ENCODE measurements at regions not wholly inside any gene's neighbourhood (a gene's known extent, or its start where the extent isn't known, plus 50 kb on each side); places are given as distances from the start of the nearest gene placed in this dataset.
"Not testable (repeated sequence)": the region's sequence is repeated elsewhere in the genome, so short reads cannot be mapped to it uniquely, and the experiment has no call there.

- Histone ChIP-seq H3K4me1 (ENCODE audit: control insufficient read depth in 1 of 2, insufficient read depth in 1 of 2, low read depth in 1 of 2, low read length in 1 of 2) (no peaks in the 10 kb centered on the region), H3K36me3 (no peaks in the 10 kb centered on the region), H3K27ac (no peak overlapping the region), H3K4me3 (ENCODE audit: low read depth in 1 of 2, low read length in 1 of 2) (no peak overlapping the region), H3K27me3 (no peaks in the 10 kb centered on the region), H3K9me3 (no peaks in the 10 kb centered on the region)
- no peak for TF ChIP-seq CTCF (IDR thresholded peaks at IDR 0.05)
These were observed 89.5 kb upstream of the MAP3K1 start for GRCh38 chr5:56725711-56726411.

GRCh38 chr5:56724857-56725256 is 90.5 kb upstream of the MAP3K1 start:
- H3K4me1 ChIP-seq (ENCODE audit: control insufficient read depth in 1 of 2, insufficient read depth in 1 of 2, low read depth in 1 of 2, low read length in 1 of 2); H3K36me3 ChIP-seq; H3K9me3 ChIP-seq; H3K27ac ChIP-seq; H3K4me3 ChIP-seq (ENCODE audit: low read depth in 1 of 2, low read length in 1 of 2); H3K27me3 ChIP-seq: not testable (repeated sequence)

- Histone ChIP-seq H3K27me3 (no peaks in the 10 kb centered on the region), H3K4me1 (ENCODE audit: control insufficient read depth in 1 of 2, insufficient read depth in 1 of 2, low read depth in 1 of 2, low read length in 1 of 2) (no peaks in the 10 kb centered on the region), H3K4me3 (ENCODE audit: low read depth in 1 of 2, low read length in 1 of 2) (no peak overlapping the region), H3K36me3 (no peaks in the 10 kb centered on the region), H3K9me3 (no peaks in the 10 kb centered on the region), H3K27ac (no peak overlapping the region)
- no peak for TF ChIP-seq CTCF (IDR thresholded peaks at IDR 0.05)
These were observed 93.0 kb upstream of the MAP3K1 start for GRCh38 chr5:56722317-56722716.

GRCh38 chr5:56717253-56717987 is 97.9 kb upstream of the MAP3K1 start:
- Histone ChIP-seq H3K9me3 (no peaks in the 10 kb centered on the region), H3K27me3 (no peaks in the 10 kb centered on the region), H3K4me3 (ENCODE audit: low read depth in 1 of 2, low read length in 1 of 2) (no peak overlapping the region), H3K36me3 (no peaks in the 10 kb centered on the region), H3K27ac (no peak overlapping the region), H3K4me1 (ENCODE audit: control insufficient read depth in 1 of 2, insufficient read depth in 1 of 2, low read depth in 1 of 2, low read length in 1 of 2) (no peaks in the 10 kb centered on the region)
- TF ChIP-seq CTCF (IDR thresholded peaks at IDR 0.05): no peak

GRCh38 chr5:56715986-56716385 is 99.4 kb upstream of the MAP3K1 start:
- Histone ChIP-seq H3K9me3 (no peaks in the 10 kb centered on the region), H3K4me1 (ENCODE audit: control insufficient read depth in 1 of 2, insufficient read depth in 1 of 2, low read depth in 1 of 2, low read length in 1 of 2) (no peaks in the 10 kb centered on the region), H3K36me3 (no peaks in the 10 kb centered on the region), H3K4me3 (ENCODE audit: low read depth in 1 of 2, low read length in 1 of 2) (no peak overlapping the region), H3K27me3 (no peaks in the 10 kb centered on the region), H3K27ac (no peak overlapping the region)
- TF ChIP-seq CTCF (IDR thresholded peaks at IDR 0.05): no peak

- Histone ChIP-seq H3K4me3 (ENCODE audit: low read depth in 1 of 2, low read length in 1 of 2) (no peak overlapping the region), H3K36me3 (no peaks in the 10 kb centered on the region), H3K9me3 (no peaks in the 10 kb centered on the region), H3K27ac (no peak overlapping the region), H3K27me3 (no peaks in the 10 kb centered on the region), H3K4me1 (ENCODE audit: control insufficient read depth in 1 of 2, insufficient read depth in 1 of 2, low read depth in 1 of 2, low read length in 1 of 2) (no peaks in the 10 kb centered on the region)
- no peak for TF ChIP-seq CTCF (IDR thresholded peaks at IDR 0.05)
These were observed 102.3 kb upstream of the MAP3K1 start for GRCh38 chr5:56712895-56713591.

All from neutrophil (primary cell).